Esophagus mucosa (tissue), 1 donor: ENCODE measurements at regions not wholly inside any gene's neighbourhood (a gene's known extent, or its start where the extent isn't known, plus 50 kb on each side); places are given as distances from the start of the nearest gene placed in this dataset.

Experiments
- ATAC-seq: fragments of 200-7000 bp; cut with Tn5 transposase; one replicate; pipeline ENCODE4 v1.9.1; 2020
- donor health status: DM: yes; HTN: yes; CAD: no.

- ATAC-seq = no peak
Measured at GRCh38 chr5:168147568-168148360, 143.7 kb upstream of the WWC1 start.

- no peak for ATAC-seq
Measured at GRCh38 chr5:168151041-168151440, 140.4 kb upstream of the WWC1 start.

GRCh38 chr5:168152660-168153059 is 138.8 kb upstream of the WWC1 start:
- no peak for ATAC-seq

DNA sequence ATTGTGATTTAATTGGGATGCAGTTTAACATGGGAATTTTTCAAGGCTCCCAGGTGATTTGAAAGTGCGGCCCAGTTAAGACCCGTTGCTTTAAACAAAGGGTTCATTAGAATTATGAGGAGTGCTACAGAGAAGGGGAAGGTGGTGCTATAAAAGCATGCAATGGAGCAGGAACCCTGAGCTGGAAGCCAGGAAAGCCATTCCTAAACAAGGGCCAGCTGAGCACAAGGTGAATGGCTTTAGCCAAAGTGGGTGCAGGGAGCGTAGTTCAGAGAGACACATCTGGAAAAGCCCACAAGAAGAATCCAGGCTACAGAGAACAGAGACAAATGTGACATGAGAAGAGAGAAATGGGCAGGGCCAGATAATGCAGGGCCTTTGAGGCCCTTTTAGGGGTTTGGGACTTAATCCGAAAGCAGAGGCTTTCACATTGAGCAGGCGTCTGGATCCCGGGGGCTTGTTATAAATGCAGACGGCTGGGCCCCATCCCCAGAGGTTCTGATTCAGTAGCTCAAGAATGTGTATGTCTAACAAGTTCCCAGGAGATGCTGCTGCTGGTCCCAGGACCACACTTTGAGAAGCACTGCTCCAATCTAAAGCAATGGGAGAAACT is 138.1 kb upstream of the WWC1 start:
- no peak for ATAC-seq

GRCh38 chr5:168153876-168154270 is 137.6 kb upstream of the WWC1 start:
- ATAC-seq = no peak

GRCh38 chr5:168155585-168155984 is 135.9 kb upstream of the WWC1 start:
- no peak for ATAC-seq

DNA sequence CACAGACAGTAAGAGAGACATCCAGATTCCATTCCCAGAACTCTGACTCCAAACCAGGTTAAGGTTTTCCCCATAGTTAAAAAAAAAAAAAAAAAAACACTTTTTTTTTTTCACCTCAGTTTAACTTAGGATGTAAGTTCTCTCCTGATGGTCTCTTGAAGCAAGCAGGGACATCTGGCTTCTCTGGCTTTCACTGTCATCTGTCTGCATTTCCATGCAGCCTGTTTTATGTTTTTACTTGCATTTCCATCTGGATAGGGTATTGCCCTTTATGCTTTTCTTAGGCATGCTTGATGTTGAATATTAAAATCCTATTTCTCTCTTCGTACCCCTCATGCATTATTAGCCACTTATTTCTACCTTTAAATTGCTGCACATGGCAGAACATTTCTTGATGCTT is 135.3 kb upstream of the WWC1 start:
- ATAC-seq = no peak

- ATAC-seq = no peak
Measured at GRCh38 chr5:168157141-168157540, 134.3 kb upstream of the WWC1 start.

GRCh38 chr5:168159425-168159824 is 132.0 kb upstream of the WWC1 start:
- ATAC-seq = no peak

DNA sequence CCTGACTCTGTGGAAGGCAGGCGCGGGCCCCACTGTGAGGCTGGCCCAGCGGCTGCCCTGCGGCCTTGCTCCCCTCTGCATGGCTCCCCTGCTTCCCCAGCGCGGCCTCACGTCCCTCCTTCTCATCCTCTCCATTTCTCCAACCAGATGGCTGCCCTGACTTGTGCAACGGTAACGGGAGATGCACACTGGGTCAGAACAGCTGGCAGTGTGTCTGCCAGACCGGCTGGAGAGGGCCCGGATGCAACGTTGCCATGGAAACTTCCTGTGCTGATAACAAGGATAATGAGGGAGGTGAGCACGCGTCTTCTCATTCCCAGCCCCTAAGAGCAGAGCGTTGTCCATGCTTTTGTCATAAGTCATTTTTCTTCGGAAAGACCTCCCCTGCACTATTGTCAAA is 129.0 kb upstream of the WWC1 start:
- ATAC-seq = no peak

- no peak for ATAC-seq
Measured at GRCh38 chr5:168163966-168164365, 127.5 kb upstream of the WWC1 start.

DNA sequence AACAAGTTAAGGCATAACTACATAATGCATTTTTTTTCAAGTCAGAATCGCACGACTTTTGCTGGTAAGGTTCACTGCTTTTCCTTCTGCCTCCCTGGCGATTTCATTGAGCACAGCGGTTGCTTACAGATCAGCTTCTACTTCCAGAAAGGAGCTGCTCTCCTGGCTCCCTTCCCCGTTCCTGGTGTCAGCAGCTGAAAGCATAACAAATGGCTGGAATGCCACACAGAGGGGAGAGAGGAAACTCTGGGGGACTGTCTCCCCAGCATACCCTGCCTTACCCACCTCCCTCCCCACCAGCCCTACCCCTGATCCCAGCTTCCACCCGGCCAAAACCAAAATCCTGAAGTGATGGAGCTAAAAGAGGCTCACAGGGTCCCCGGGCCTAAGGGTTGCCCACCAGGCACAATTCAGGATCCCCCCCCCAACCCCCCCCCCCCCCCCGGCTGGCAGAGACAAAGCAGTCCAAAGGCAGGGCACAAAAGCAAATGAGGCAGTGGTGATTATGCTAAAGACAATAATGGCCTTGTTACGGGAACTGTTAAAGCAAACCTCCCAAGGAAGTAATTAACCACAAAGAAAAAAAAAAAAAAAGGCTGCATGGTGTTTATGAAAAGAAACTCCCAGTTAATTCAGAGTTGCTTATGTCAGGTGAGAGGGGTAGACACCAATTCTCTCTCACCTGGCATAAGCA is 126.1 kb upstream of the WWC1 start:
- no peak for ATAC-seq

DNA sequence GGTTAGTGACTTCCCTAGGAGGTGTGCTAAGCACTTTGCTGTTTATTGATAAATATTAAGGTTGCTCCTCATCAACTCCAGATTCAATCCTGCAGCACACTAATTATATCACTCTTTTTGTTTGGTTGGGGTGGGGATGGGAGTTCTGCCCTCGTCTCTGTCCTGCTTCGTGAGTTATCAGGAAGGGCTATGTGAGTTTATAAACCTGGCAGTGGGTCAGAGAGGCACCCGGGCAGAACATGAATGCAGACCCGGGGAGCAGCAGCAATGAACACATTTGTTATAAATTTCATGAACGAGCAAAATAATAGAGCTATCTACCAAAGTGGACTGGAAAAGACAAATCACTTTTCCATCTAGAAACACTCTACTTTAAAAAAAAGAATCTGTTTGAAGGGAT is 125.5 kb upstream of the WWC1 start:
- ATAC-seq = no peak

- no peak for ATAC-seq
Measured at GRCh38 chr5:168167338-168167737, 124.1 kb upstream of the WWC1 start.

DNA sequence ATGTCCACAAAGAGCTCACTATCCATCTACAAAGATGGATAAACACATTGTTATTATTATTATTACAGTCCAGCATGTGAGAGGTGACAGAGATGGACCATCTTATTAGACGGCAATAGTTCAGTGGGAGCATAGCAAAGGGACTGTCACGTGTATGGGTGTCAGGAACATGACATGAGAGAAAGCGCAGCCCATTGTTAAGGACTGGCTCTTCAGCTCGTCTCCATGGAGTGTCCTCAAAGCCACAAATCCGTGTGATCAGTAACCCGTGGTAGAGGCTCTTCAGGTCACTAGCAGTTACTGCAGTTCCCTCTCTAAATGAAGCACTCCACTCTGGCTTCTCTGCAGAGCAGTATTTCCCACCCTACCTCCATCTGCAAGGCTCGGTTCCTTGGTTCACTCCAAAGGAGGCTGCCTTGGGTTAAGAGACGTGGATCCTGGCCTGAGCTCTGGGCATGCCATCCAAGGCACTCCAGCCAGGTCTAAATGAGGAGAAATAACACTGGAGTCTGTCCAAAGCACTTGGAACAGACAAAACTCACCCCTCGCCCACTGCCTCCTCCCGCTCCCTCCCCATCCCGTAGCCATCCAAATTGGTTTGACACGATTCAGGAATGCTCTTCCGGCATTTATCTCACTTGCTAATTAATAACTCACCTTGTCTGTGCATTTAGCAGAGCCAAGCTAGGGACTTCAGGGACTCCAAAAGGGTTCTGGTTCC is 122.3 kb upstream of the WWC1 start:
- ATAC-seq = no peak

- ATAC-seq = no peak
Measured at GRCh38 chr5:168169791-168170190, 121.7 kb upstream of the WWC1 start.

- no peak for ATAC-seq
Measured at GRCh38 chr5:168171901-168172759, 119.3 kb upstream of the WWC1 start.

GRCh38 chr5:168172760-168173223 is 118.7 kb upstream of the WWC1 start:
- no peak for ATAC-seq

DNA sequence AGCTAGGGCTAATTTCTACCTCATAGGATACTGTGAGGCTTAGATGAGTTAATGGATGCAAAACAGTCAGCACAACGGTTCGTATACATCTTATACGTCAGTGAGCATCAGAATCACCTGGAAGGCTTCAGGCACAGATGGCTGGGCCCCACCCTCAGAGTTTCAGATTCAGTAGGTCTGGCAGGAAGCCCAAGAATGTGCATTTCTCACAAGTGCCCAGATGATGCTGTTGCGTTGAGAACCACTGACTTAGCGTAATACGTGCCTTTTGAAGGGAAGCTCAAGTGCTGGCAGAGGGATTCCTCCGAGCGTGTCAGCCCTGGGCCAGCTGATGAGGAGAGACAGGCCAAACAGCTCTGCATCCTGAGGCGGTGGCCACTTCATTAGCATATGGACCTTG is 117.1 kb upstream of the WWC1 start:
- ATAC-seq = no peak

DNA sequence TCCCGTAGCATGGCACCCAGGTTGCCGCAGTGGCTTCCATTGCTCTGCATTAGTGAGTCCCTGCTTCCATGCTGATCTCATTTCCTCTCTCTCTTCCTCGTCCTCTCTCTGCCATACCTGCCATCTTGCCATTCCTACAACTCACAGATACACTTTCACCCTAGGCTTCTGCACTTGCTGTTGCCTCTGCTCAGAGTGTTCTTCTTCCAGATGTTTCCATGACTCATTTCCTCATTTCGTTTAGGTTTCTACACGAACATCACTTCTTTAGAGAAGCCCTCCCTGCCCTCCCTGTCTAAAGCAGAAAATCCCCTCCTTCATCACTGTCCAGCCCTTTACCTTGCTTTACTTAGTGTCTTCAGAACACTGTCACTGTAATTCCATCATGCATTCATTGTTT is 115.2 kb upstream of the WWC1 start:
- ATAC-seq = no peak

DNA sequence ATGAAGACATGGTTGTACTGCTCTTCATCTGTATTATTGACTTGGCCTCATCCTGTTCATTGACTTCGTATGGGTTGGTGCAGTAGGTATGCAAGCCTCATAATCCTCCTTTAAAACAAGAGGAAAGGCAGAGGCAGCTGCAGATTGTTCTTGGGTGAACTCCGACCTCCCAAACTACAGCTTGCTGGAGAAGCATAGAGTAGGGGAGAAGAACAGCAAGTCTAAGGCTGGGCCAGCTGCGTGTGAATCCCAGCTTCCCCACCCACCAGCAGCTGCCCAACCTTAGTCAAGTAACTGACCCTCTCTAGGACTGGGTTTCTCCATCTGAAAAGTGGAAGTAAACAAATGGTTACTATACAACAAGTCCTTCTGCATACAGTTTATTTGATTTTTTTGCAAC is 114.5 kb upstream of the WWC1 start:
- no peak for ATAC-seq

DNA sequence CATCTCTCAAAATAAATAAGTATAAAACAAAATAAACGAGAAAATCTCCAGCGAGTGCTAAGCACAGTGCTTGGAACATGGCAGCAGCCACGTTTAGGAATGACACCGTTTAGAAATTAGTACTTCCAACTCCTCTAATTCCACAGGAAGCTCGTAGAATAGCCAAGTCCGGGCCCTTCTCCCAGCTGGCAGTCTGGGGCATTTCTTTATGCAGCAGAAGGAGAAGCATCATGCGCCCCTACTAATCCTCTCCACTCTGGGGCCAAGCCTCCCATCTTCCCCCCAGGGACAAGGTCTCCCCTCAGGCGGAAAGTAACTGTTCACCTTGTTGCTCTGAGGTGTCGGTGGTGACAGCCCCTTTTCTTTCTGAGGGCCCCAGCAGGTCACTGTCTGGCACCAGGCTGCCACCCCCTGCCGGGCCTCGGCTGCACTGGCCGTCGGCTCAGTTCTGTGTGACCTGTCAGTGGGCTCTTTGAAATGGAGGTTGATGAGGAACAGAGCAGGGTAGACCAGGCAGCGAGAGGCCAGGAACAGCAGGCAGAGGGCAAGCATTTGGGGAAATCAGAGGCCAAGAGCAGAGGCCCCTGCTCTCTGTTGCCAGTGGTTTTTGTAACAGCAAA is 113.5 kb upstream of the WWC1 start:
- no peak for ATAC-seq
